H9 (cell line): ENCODE measurements at regions not wholly inside any gene's neighbourhood (a gene's known extent, or its start where the extent isn't known, plus 50 kb on each side); places are given as distances from the start of the nearest gene placed in this dataset.

Source experiments
- DNase-seq: peaks from one replicate; pipeline ENCODE4 v3.0.0-alpha.2; 2017
- H2AFZ ChIP-seq: one replicate; pipeline ENCODE4 v1.6.1; 2013; ENCODE audit warnings: mild to moderate bottlenecking, low read length, control low read depth, moderate library complexity
- H2AK5ac ChIP-seq: 2 replicates; pipeline ENCODE4 v1.6.1; 2013; ENCODE audit warnings: low read length, control low read depth, mixed read lengths; ENCODE audit not compliant: insufficient read length
- H2BK120ac ChIP-seq: one replicate; pipeline ENCODE4 v1.6.1; 2013; ENCODE audit warnings: low read depth, mild to moderate bottlenecking, low read length, control low read depth, inconsistent platforms; ENCODE audit not compliant: poor library complexity, severe bottlenecking
- H2BK12ac ChIP-seq: 2 replicates; pipeline ENCODE4 v1.6.1; 2013; ENCODE audit warnings: low read length, control low read depth, mixed read lengths, low read depth; ENCODE audit not compliant: insufficient read length
- H2BK15ac ChIP-seq: 2 replicates; pipeline ENCODE4 v1.6.1; 2013; ENCODE audit warnings: low read depth, low read length, control low read depth
- H2BK20ac ChIP-seq: one replicate; pipeline ENCODE4 v1.6.1; 2013; ENCODE audit warnings: low read depth, mild to moderate bottlenecking, low read length, control low read depth, inconsistent platforms; ENCODE audit not compliant: poor library complexity, severe bottlenecking
- H2BK5ac ChIP-seq: 2 replicates; pipeline ENCODE4 v1.6.1; 2013; ENCODE audit warnings: low read length, control low read depth, mixed read lengths; ENCODE audit not compliant: insufficient read length
- H3K14ac ChIP-seq: 2 replicates; pipeline ENCODE4 v1.6.1; 2013; ENCODE audit warnings: low read length, control low read depth; ENCODE audit not compliant: insufficient read depth
- H3K18ac ChIP-seq: 2 replicates; pipeline ENCODE4 v1.6.1; 2013; ENCODE audit warnings: low read depth, mild to moderate bottlenecking, mixed read lengths, low read length, control low read depth; ENCODE audit not compliant: insufficient read length
- H3K23ac ChIP-seq: 2 replicates; pipeline ENCODE4 v1.6.1; 2013; ENCODE audit warnings: low read length, control low read depth, mixed read lengths, low read depth; ENCODE audit not compliant: insufficient read length
- H3K23me2 ChIP-seq: 2 replicates; pipeline ENCODE4 v1.6.1; 2013; ENCODE audit warnings: low read depth, mild to moderate bottlenecking, mixed read lengths, low read length, control low read depth; ENCODE audit not compliant: insufficient read length, poor library complexity, severe bottlenecking
- H3K27ac ChIP-seq: 2 replicates; pipeline ENCODE4 v1.5.1; 2013; ENCODE audit warnings: low read length, control low read depth, mixed read lengths, low read depth; ENCODE audit not compliant: insufficient read length
- H3K27me3 ChIP-seq: 2 replicates; pipeline ENCODE4 v1.6.1; 2013; ENCODE audit warnings: low read length, control low read depth, inconsistent platforms; ENCODE audit not compliant: insufficient read depth
- H3K4ac ChIP-seq: 2 replicates; pipeline ENCODE4 v1.6.1; 2013; ENCODE audit warnings: low read depth, mild to moderate bottlenecking, control low read depth, inconsistent platforms, low read length, moderate library complexity
- H3K4me1 ChIP-seq: 2 replicates; pipeline ENCODE4 v1.6.1; 2013; ENCODE audit warnings: low read length, control low read depth, inconsistent platforms; ENCODE audit not compliant: insufficient read depth
- H3K4me2 ChIP-seq: 2 replicates; pipeline ENCODE4 v1.6.1; 2013; ENCODE audit warnings: low read length, control low read depth, mixed read lengths; ENCODE audit not compliant: insufficient read length, insufficient read depth
- H3K56ac ChIP-seq: 2 replicates; pipeline ENCODE4 v1.6.1; 2013; ENCODE audit warnings: low read depth, mild to moderate bottlenecking, mixed read lengths, low read length, control low read depth; ENCODE audit not compliant: insufficient read length
- H3K79me1 ChIP-seq: 2 replicates; pipeline ENCODE4 v1.6.1; 2013; ENCODE audit warnings: low read depth, mild to moderate bottlenecking, moderate library complexity, low read length, control low read depth, inconsistent platforms; ENCODE audit not compliant: insufficient read depth, poor library complexity, severe bottlenecking
- H3K79me2 ChIP-seq: 2 replicates; pipeline ENCODE4 v1.6.1; 2013; ENCODE audit warnings: low read length, control low read depth, inconsistent platforms; ENCODE audit not compliant: insufficient read depth
- H3K9ac ChIP-seq: 2 replicates; pipeline ENCODE4 v1.6.1; 2013; ENCODE audit warnings: low read length, control low read depth, mixed read lengths; ENCODE audit not compliant: insufficient read length; ENCODE audit errors: extremely low read depth
- H3K9me3 ChIP-seq: one replicate; pipeline ENCODE4 v1.6.1; 2013; ENCODE audit warnings: low read depth, low read length, inconsistent platforms; ENCODE audit not compliant: control insufficient read depth
- H3T11ph ChIP-seq: one replicate; pipeline ENCODE4 v1.6.1; 2013; ENCODE audit warnings: mild to moderate bottlenecking, low read length, control low read depth, inconsistent platforms
- H4K20me1 ChIP-seq: one replicate; pipeline ENCODE4 v1.6.1; 2013; ENCODE audit not compliant: control insufficient read depth, insufficient read length, insufficient read depth
- H4K5ac ChIP-seq: 2 replicates; pipeline ENCODE4 v1.6.1; 2013; ENCODE audit warnings: low read depth, mild to moderate bottlenecking, mixed read lengths, low read length, control low read depth; ENCODE audit not compliant: insufficient read length
- H4K8ac ChIP-seq: replicated peaks from 2 replicates; pipeline ENCODE4 v1.6.1; 2013; ENCODE audit warnings: low read length, control low read depth, mixed read lengths, low read depth; ENCODE audit not compliant: insufficient read length
- H4K91ac ChIP-seq: 2 replicates; pipeline ENCODE4 v1.6.1; 2013; ENCODE audit warnings: low read depth, mild to moderate bottlenecking, moderate library complexity, mixed read lengths, low read length, control low read depth; ENCODE audit not compliant: insufficient read length
- H3K27ac Mint-ChIP-seq, 3 experiments: 2 replicates in 2 of 3; 3 replicates in 1 of 3; pipeline ENCODE4 v1.8.0; 2020 to 2021; ENCODE audit warnings: mixed read lengths in 3 of 3, mild to moderate bottlenecking in 1 of 3, moderate library complexity in 1 of 3
- H3K27me3 Mint-ChIP-seq: 2 replicates; pipeline ENCODE4 v1.8.0; 2021; ENCODE audit warnings: low read depth, mild to moderate bottlenecking, moderate library complexity, mixed read lengths
- H3K36me3 Mint-ChIP-seq, 3 experiments: 2 replicates in 2 of 3; 3 replicates in 1 of 3; pipeline ENCODE4 v1.8.0; 2020 to 2021; ENCODE audit warnings: low read depth in 3 of 3, mixed read lengths in 3 of 3; ENCODE audit not compliant: insufficient read depth in 1 of 3
- H3K4me1 Mint-ChIP-seq, 2 experiments: 2 replicates each; pipeline ENCODE4 v1.8.0; 2020; ENCODE audit warnings: mixed read lengths in 2 of 2
- H3K4me3 Mint-ChIP-seq, 2 experiments: 2 replicates in 1 of 2; 3 replicates in 1 of 2; pipeline ENCODE4 v1.8.0; 2020 to 2021; ENCODE audit warnings: mild to moderate bottlenecking in 2 of 2, mixed read lengths in 2 of 2, moderate library complexity in 1 of 2
- H3K9me3 Mint-ChIP-seq, 2 experiments: 2 replicates in 1 of 2; 3 replicates in 1 of 2; pipeline ENCODE4 v1.8.0; 2020; ENCODE audit warnings: mild to moderate bottlenecking in 2 of 2, mixed read lengths in 2 of 2, moderate library complexity in 1 of 2
- CTCF ChIP-seq: fragments of 200-600 bp; sonication (generic); conservative IDR thresholded peaks from 3 replicates; pipeline ENCODE4 v1.8.0; 2021; ENCODE audit warnings: antibody characterized with exemption, mild to moderate bottlenecking
- WGBS: extraction: QIAGEN DNeasy Blood & Tissue Kit; methylation state at CpG from one replicate; pipeline ENCODE4 v1.1.7; 2013; ENCODE audit warnings: missing lambda C conversion rate, low lambda C conversion rate, mixed read lengths; ENCODE audit not compliant: insufficient read length; ENCODE audit errors: extremely low coverage; 5-methylcytosine and 5-hydroxymethylcytosine counted together

GRCh38 chr4:181957088-181957487 is 286.1 kb upstream of the TENM3 start:
- no peak overlapping the region for H3T11ph ChIP-seq
- H3K4me1 Mint-ChIP-seq: peaks cover 9 to 19% of the 10 kb centered on the region in 2 experiments
- no peak overlapping the region for H3K27ac Mint-ChIP-seq
- H2AFZ ChIP-seq: no peak overlapping the region
- H3K79me1 ChIP-seq: no peaks in the 10 kb centered on the region
- H2BK5ac ChIP-seq: no peak overlapping the region
- H3K27me3 Mint-ChIP-seq: no peaks in the 10 kb centered on the region
- no peak overlapping the region for H3K14ac ChIP-seq
- no peaks in the 10 kb centered on the region; the same call in 1 of the 2 replicates for H3K79me2 ChIP-seq
- H3K9me3 Mint-ChIP-seq: no peaks in the 10 kb centered on the region
- no peak overlapping the region for H2BK20ac ChIP-seq
- no peak overlapping the region for H3K9ac ChIP-seq
- no peak overlapping the region for H3K4me2 ChIP-seq
- TF ChIP-seq CTCF: no peak
- no peaks in the 10 kb centered on the region for H4K20me1 ChIP-seq
- no peaks in the 10 kb centered on the region for H3K23me2 ChIP-seq
- H3K27me3 ChIP-seq: no peaks in the 10 kb centered on the region
- no peak overlapping the region for H3K56ac ChIP-seq
- no peak for DNase-seq
- WGBS: no CpG with 5 or more reads among the region's 8 CpGs
- no peak overlapping the region for H3K4ac ChIP-seq
- no peak overlapping the region for H3K4me3 Mint-ChIP-seq
- no peak overlapping the region for H2BK15ac ChIP-seq
- H4K91ac ChIP-seq: no peak overlapping the region
- H3K23ac ChIP-seq: no peak overlapping the region
- H4K8ac ChIP-seq: no peak overlapping the region
- H2AK5ac ChIP-seq: no peak overlapping the region
- H3K36me3 Mint-ChIP-seq: no peaks in the 10 kb centered on the region
- H4K5ac ChIP-seq: no peak overlapping the region
- H3K27ac ChIP-seq: no peak overlapping the region
- peaks cover 2% of the 10 kb centered on the region; the same call in 1 of the 2 replicates for H3K4me1 ChIP-seq
- H3K18ac ChIP-seq: no peak overlapping the region
- no peaks in the 10 kb centered on the region for H3K9me3 ChIP-seq
- no peak overlapping the region for H2BK120ac ChIP-seq
- no peak overlapping the region for H2BK12ac ChIP-seq
